Neural cell (in vitro differentiated cells): ENCODE measurements at regions not wholly inside any gene's neighbourhood (a gene's known extent, or its start where the extent isn't known, plus 50 kb on each side); places are given as distances from the start of the nearest gene placed in this dataset.

Experiments used
- H2AFZ ChIP-seq: fragments of 200-600, 300-800 bp; sonication (generic), shearing (Covaris generic); 2 replicates; pipeline ENCODE4 v1.6.0; 2014; ENCODE audit warnings: low read depth, mild to moderate bottlenecking, antibody characterized with exemption, low read length, moderate library complexity
- H3F3A ChIP-seq: fragments of 200-600 bp; shearing (Covaris generic); 2 replicates; pipeline ENCODE4 v1.6.1; 2016; ENCODE audit warnings: mild to moderate bottlenecking, moderate library complexity, mixed read lengths, antibody characterized with exemption, low read length; ENCODE audit not compliant: insufficient read depth, poor library complexity, severe bottlenecking
- H3K27ac ChIP-seq: fragments of 200-600, 300-800 bp; sonication (generic), shearing (Covaris generic); 2 replicates; pipeline ENCODE4 v1.5.1; 2014; ENCODE audit warnings: mild to moderate bottlenecking, low read length, moderate library complexity
- H3K27me3 ChIP-seq: fragments of 300-800, 200-600 bp; sonication (generic), shearing (Covaris generic); 2 replicates; pipeline ENCODE4 v1.6.0; 2014; ENCODE audit warnings: mild to moderate bottlenecking, low read depth, low read length, moderate library complexity; ENCODE audit not compliant: insufficient read depth
- H3K36me3 ChIP-seq: fragments of 300-800, 200-600 bp; sonication (generic), shearing (Covaris generic); 2 replicates; pipeline ENCODE4 v1.5.1; 2014; ENCODE audit warnings: mild to moderate bottlenecking, antibody characterized with exemption, low read length, moderate library complexity; ENCODE audit not compliant: insufficient read depth
- H3K4me2 ChIP-seq: fragments of 300-800, 200-600 bp; sonication (generic), shearing (Covaris generic); 2 replicates; pipeline ENCODE4 v1.6.0; 2014; ENCODE audit warnings: mild to moderate bottlenecking, low read length
- H3K4me3 ChIP-seq: fragments of 300-800, 200-600 bp; sonication (generic), shearing (Covaris generic); 2 replicates; pipeline ENCODE4 v1.5.1; 2014; ENCODE audit warnings: mild to moderate bottlenecking, low read length, moderate library complexity
- H3K79me2 ChIP-seq: fragments of 200-600 bp; shearing (Covaris generic); replicated peaks from 2 replicates; pipeline ENCODE4 v1.6.0; 2014; ENCODE audit warnings: mild to moderate bottlenecking, low read length, moderate library complexity; ENCODE audit not compliant: insufficient read depth
- H3K9ac ChIP-seq: fragments of 300-800, 200-600 bp; sonication (generic), shearing (Covaris generic); 2 replicates; pipeline ENCODE4 v1.6.1; 2016; ENCODE audit warnings: mild to moderate bottlenecking, low read length, mixed read lengths
- H3K9me2 ChIP-seq: fragments of 200-600 bp; shearing (Covaris generic); 2 replicates; pipeline ENCODE4 v1.6.1; 2016; ENCODE audit warnings: mild to moderate bottlenecking, low read length, mixed read lengths; ENCODE audit not compliant: insufficient read depth
- H3K9me3 ChIP-seq: fragments of 200-600, 300-800 bp; sonication (generic), shearing (Covaris generic); 2 replicates; pipeline ENCODE4 v1.6.1; 2016; ENCODE audit warnings: mild to moderate bottlenecking, mixed run types, low read length, moderate library complexity, mixed read lengths
- H4K20me1 ChIP-seq: fragments of 200-600 bp; shearing (Covaris generic); 2 replicates; pipeline ENCODE4 v1.6.1; 2016; ENCODE audit warnings: mild to moderate bottlenecking, mixed run types; ENCODE audit not compliant: insufficient read depth
- CTCF ChIP-seq: fragments of 450-650 bp; IDR thresholded peaks from 2 replicates; pipeline ENCODE4 v1.5.1; 2014; ENCODE audit warnings: antibody characterized with exemption, mild to moderate bottlenecking, moderate library complexity; ENCODE audit not compliant: poor library complexity, severe bottlenecking
- EP300 ChIP-seq: fragments of 450-650 bp; conservative IDR thresholded peaks from 2 replicates; pipeline ENCODE4 v1.6.1; 2014; ENCODE audit warnings: antibody characterized with exemption, mild to moderate bottlenecking, moderate library complexity; ENCODE audit not compliant: poor library complexity, severe bottlenecking
- EZH2 ChIP-seq: fragments of 200-600, 300-800 bp; shearing (Covaris generic), sonication (generic); IDR thresholded peaks from 2 replicates; pipeline ENCODE4 v1.6.1; 2014; ENCODE audit warnings: antibody characterized with exemption, low read length, borderline replicate concordance, mild to moderate bottlenecking; ENCODE audit not compliant: insufficient read depth, poor library complexity, severe bottlenecking
- MXI1 ChIP-seq: fragments of 450-650 bp; conservative IDR thresholded peaks from 2 replicates; pipeline ENCODE4 v1.6.1; 2014; ENCODE audit warnings: antibody characterized with exemption, mild to moderate bottlenecking; ENCODE audit not compliant: poor library complexity, severe bottlenecking
- POLR2AphosphoS5 ChIP-seq: IDR thresholded peaks from 2 replicates; pipeline ENCODE4 v1.6.1; 2012
- RAD21 ChIP-seq: fragments of 450-650 bp; conservative IDR thresholded peaks from 2 replicates; pipeline ENCODE4 v1.6.1; 2014; ENCODE audit warnings: antibody characterized with exemption, mild to moderate bottlenecking, moderate library complexity
- REST ChIP-seq: IDR thresholded peaks from 2 replicates; pipeline ENCODE4 v1.6.1; 2012; ENCODE audit warnings: borderline replicate concordance
- SMC3 ChIP-seq: fragments of 450-650 bp; conservative IDR thresholded peaks from 2 replicates; pipeline ENCODE4 v1.6.1; 2014; ENCODE audit warnings: antibody characterized with exemption, mild to moderate bottlenecking, moderate library complexity; ENCODE audit not compliant: poor library complexity
- TAF1 ChIP-seq: IDR thresholded peaks from 2 replicates; pipeline ENCODE4 v1.6.1; 2012; ENCODE audit warnings: low read depth

- Histone ChIP-seq H3K4me3 (no peak overlapping the region), H3K27me3 (no peaks in the 10 kb centered on the region), H3K79me2 (no peaks in the 10 kb centered on the region), H3K9ac (no peak overlapping the region), H4K20me1 (no peaks in the 10 kb centered on the region), H3K9me2 (no peaks in the 10 kb centered on the region), H3K4me2 (no peak overlapping the region), H3F3A (no peaks in the 10 kb centered on the region), H3K36me3 (no peaks in the 10 kb centered on the region), H3K27ac (no peak overlapping the region), H3K9me3 (no peaks in the 10 kb centered on the region), H2AFZ (no peak overlapping the region)
- TF ChIP-seq SMC3, result no peak
- TF ChIP-seq EZH2, result no peak
- TF ChIP-seq MXI1, result no peak
- TF ChIP-seq EP300, result no peak
- no peak for TF ChIP-seq RAD21
- TF ChIP-seq POLR2AphosphoS5, result no peak
- no peak for TF ChIP-seq CTCF
- no peak for TF ChIP-seq TAF1
Observed at GRCh38 chr13:90838317-90838960, 509.0 kb upstream of the MIR17HG start.

GRCh38 chr13:90839061-90839460 is 508.4 kb upstream of the MIR17HG start:
- H4K20me1 ChIP-seq, result no peaks in the 10 kb centered on the region
- H3K27ac ChIP-seq, result no peak overlapping the region
- H3K4me2 ChIP-seq, result no peak overlapping the region
- no peaks in the 10 kb centered on the region for H3K36me3 ChIP-seq
- no peaks in the 10 kb centered on the region for H3K79me2 ChIP-seq
- TF ChIP-seq SMC3, result no peak
- no peak for TF ChIP-seq RAD21
- no peak for TF ChIP-seq EP300
- TF ChIP-seq MXI1, result no peak
- TF ChIP-seq REST, result no peak
- no peak for TF ChIP-seq EZH2
- TF ChIP-seq POLR2AphosphoS5, result no peak
- TF ChIP-seq CTCF, result no peak
- H3K9ac ChIP-seq, result no peak overlapping the region
- H3K4me3 ChIP-seq, result no peak overlapping the region
- no peak overlapping the region for H2AFZ ChIP-seq
- no peaks in the 10 kb centered on the region for H3K9me2 ChIP-seq
- H3K27me3 ChIP-seq, result no peaks in the 10 kb centered on the region
- H3F3A ChIP-seq, result no peaks in the 10 kb centered on the region
- H3K9me3 ChIP-seq, result no peaks in the 10 kb centered on the region
